Epithelial cell of esophagus (primary cell): ENCODE measurements at regions not wholly inside any gene's neighbourhood (a gene's known extent, or its start where the extent isn't known, plus 50 kb on each side); places are given as distances from the start of the nearest gene placed in this dataset.

Experiments
- DNase-seq: peaks from one replicate; pipeline ENCODE4 v3.0.0; 2010; ENCODE audit warnings: low read depth
- H3K4me3 ChIP-seq: 2 replicates; pipeline ENCODE4 v1.5.1; 2011; ENCODE audit warnings: mild to moderate bottlenecking, low read length, control low read depth
- TF ChIP-seq, protein P1 (sequence below): IDR thresholded peaks from 2 replicates; pipeline ENCODE4 v1.5.1; 2011; ENCODE audit warnings: low read depth, mild to moderate bottlenecking, low read length, control low read depth, inconsistent platforms; ENCODE audit not compliant: insufficient read depth; ENCODE audit errors: missing control alignments

DNA sequence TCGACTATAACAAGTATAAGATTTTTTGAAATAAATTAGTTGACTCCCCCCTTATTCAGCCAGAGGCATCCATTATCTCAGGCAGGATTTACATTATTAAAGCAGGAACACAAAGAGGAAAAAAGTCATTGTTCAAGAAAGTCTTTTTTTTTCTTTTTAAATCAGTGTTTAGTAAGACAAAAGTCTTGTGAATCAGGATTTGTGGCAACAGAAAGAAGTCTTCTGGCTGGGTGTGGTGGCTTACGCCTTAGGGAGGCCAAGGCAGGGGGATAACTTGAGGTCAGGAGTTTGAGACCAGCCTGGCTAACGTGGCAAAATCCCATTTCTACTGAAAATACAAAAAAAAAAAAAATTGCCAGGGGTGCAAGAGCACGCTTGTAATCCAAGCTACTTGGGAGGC, 505.5 kb downstream of the LMO4 start:
- H3K4me3 ChIP-seq = no peak overlapping the region
- TF ChIP-seq, protein P1, sequence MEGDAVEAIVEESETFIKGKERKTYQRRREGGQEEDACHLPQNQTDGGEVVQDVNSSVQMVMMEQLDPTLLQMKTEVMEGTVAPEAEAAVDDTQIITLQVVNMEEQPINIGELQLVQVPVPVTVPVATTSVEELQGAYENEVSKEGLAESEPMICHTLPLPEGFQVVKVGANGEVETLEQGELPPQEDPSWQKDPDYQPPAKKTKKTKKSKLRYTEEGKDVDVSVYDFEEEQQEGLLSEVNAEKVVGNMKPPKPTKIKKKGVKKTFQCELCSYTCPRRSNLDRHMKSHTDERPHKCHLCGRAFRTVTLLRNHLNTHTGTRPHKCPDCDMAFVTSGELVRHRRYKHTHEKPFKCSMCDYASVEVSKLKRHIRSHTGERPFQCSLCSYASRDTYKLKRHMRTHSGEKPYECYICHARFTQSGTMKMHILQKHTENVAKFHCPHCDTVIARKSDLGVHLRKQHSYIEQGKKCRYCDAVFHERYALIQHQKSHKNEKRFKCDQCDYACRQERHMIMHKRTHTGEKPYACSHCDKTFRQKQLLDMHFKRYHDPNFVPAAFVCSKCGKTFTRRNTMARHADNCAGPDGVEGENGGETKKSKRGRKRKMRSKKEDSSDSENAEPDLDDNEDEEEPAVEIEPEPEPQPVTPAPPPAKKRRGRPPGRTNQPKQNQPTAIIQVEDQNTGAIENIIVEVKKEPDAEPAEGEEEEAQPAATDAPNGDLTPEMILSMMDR = no peak
- DNase-seq = no peak

DNA sequence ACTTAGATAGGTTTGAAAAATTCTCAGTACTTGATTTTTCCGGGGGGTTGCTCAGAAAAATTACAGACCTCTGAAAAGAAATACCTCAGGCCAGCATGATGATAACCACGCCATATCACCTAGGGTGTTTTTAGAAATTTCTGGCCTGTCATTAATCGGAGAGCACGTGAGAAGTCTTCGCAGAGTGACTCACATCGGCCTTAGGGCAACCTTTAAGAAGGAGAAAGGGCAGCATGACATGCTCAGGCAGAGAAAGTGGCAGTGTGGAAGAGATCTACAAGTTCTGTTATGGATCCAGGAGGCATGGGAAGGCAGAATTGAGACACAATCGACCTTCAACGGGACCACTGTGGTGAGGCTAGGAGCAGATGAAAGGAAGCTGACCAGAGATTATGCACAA, 506.3 kb downstream of the LMO4 start:
- H3K4me3 ChIP-seq = no peak overlapping the region
- TF ChIP-seq, protein P1 = no peak
- DNase-seq = peak; percentile 80

DNA sequence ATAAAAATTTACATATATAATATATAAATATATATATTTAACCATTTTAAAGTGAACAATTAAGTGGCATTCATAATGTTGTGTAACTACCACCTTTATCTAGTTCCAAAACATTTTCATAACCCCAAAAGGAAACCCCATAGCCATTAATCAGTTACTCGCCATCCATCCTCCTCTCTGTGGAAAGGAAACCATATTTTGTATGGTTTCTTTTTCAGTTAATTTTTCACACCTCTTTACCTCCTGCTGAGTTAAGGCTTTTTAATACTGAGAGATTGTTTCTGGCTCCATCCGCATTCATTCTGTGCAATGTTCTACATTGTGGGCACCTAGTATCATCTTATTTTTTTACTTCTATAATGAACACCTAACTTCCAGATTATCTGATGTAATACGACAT, 512.1 kb downstream of the LMO4 start:
- DNase-seq = no peak
- TF ChIP-seq, protein P1 = no peak
- H3K4me3 ChIP-seq = no peak overlapping the region

DNA sequence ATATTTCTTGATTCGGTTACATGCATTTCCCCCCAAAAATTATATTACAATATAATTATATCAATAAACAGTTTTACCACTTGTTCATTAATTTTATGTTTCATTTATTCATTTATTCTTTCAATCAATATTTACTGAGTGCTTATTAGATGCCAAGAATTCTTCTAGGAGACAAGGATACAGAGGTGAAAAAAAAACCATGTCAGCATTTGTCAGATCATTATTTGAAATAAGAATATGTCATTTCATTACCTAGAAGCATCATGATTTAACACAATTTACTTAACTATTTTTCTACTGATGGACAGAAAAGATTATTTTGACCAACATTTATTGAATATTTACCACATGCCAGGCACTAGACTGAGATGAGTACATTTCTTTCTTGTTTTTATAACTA, 512.7 kb downstream of the LMO4 start:
- TF ChIP-seq, protein P1 = no peak
- no peak for DNase-seq
- no peak overlapping the region for H3K4me3 ChIP-seq

DNA sequence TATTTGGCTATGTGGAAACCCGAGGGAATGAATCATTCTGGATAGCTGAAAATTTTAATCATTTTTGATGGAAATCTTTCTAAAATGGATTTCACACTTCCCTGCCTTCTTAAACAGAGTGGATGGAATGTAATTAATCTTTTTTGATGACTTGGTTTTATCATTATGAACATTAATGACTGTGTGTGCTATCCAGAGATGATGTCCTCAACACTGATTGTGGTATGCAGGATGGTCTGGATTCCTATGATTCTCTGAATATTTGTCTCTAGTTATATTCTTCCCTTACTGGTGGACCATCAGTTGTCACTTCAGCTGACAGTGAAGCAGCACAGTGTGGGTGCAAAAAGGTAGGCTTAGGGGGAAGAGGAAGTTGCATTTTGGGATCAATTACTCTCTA, 513.5 kb downstream of the LMO4 start:
- H3K4me3 ChIP-seq = no peak overlapping the region
- TF ChIP-seq, protein P1 = no peak
- no peak for DNase-seq

DNA sequence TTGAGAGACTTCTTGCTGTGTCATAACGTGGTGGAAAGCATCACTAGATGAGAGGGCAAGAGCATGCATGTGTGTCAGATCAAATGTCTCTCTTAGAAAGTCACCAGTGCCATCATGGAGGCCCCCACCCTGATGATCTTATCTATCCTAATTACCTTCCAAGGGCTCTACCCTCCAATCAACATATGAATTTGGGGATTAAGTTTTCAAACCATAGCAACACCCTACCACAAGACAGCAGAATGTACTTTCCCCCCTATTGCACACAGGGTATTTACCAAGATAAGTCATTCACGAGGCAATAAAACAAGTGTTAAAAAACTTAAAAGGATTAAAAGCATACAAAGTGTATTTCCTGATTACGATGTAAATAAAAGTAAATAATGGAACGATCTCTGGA, 515.6 kb downstream of the LMO4 start:
- DNase-seq = no peak

DNA sequence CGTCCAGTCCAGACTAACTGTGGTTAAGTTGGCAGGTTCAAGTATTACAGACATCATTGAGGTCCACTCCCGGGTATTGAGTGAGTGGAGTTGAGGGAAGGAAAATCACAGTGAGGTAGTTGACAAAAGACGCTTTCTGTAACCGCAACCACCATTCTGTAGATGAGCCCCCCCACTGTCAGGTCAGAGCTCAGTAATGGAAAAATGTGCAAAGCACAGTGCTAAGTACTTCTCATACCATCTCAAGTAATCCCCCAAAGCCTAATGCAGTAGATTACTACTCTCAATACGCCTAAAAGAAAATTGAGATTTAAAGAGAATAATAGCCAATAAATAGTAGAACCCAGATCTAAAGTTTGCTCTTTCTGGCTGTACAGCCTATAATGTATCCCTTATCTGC, 522.8 kb downstream of the LMO4 start:
- DNase-seq = no peak
- TF ChIP-seq, protein P1 = no peak
- no peak overlapping the region for H3K4me3 ChIP-seq

More for the DNA sequence above, 515.6 kb downstream of the LMO4 start:
- TF ChIP-seq, protein P1 = no peak
- H3K4me3 ChIP-seq = no peak overlapping the region
